Activated naive CD4-positive, alpha-beta T cell treated with anti-CD3 and anti-CD28 coated beads, Interleukin-2, amount 10 ng/mL, durations not matched to agents 7 days and 5 days (primary cell): ENCODE measurements at regions not wholly inside any gene's neighbourhood (a gene's known extent, or its start where the extent isn't known, plus 50 kb on each side); places are given as distances from the start of the nearest gene placed in this dataset.
"Not testable (repeated sequence)": the region's sequence is repeated elsewhere in the genome, so short reads cannot be mapped to it uniquely, and the experiment has no call there.

Experiments
- CTCF ChIA-PET: fragments of 350-600 bp; sonication (Branson Sonifier 250); formaldehyde crosslinking; loops from one replicate; lab custom pipeline; 2021; ENCODE audit warnings: antibody characterized with exemption; lab: Charles Lee
- DNase-seq: peaks from one replicate; pipeline ENCODE4 v3.0.0-alpha.2; 2020
- H3K27ac Mint-ChIP-seq: one replicate; pipeline ENCODE4 v1.8.0; 2021; ENCODE audit warnings: mild to moderate bottlenecking, moderate library complexity, mixed read lengths
- H3K27me3 Mint-ChIP-seq: one replicate; pipeline ENCODE4 v1.8.0; 2021; ENCODE audit warnings: mild to moderate bottlenecking, mixed read lengths
- H3K36me3 Mint-ChIP-seq: one replicate; pipeline ENCODE4 v1.8.0; 2021; ENCODE audit warnings: mixed read lengths
- H3K4me1 Mint-ChIP-seq: one replicate; pipeline ENCODE4 v1.8.0; 2021; ENCODE audit warnings: mixed read lengths
- H3K4me3 Mint-ChIP-seq: one replicate; pipeline ENCODE4 v1.8.0; 2021; ENCODE audit warnings: mild to moderate bottlenecking, moderate library complexity, mixed read lengths
- H3K9me3 Mint-ChIP-seq: one replicate; pipeline ENCODE4 v1.8.0; 2021; ENCODE audit warnings: mixed read lengths

- Mint-ChIP-seq H3K4me1 (no peaks in the 10 kb centered on the region), H3K27ac (no peak overlapping the region), H3K27me3 (no peaks in the 10 kb centered on the region), H3K36me3 (no peaks in the 10 kb centered on the region), H3K9me3 (no peaks in the 10 kb centered on the region), H3K4me3 (no peak overlapping the region)
- DNase-seq, result no peak
- CTCF ChIA-PET, result no interaction called here
These were observed 641.1 kb downstream of the TMEM182 start for GRCh38 chr2:103402944-103403343.

- H3K36me3 Mint-ChIP-seq, H3K4me3 Mint-ChIP-seq: not testable (repeated sequence)
These were observed 641.6 kb downstream of the TMEM182 start for GRCh38 chr2:103403388-103403787.

GRCh38 chr2:103410221-103410620 lies 648.4 kb downstream of the TMEM182 start:
- Mint-ChIP-seq H3K9me3 (peaks cover 2% of the 10 kb centered on the region), H3K36me3 (no peaks in the 10 kb centered on the region), H3K4me3 (no peak overlapping the region), H3K27me3 (no peaks in the 10 kb centered on the region), H3K27ac (no peak overlapping the region), H3K4me1 (no peaks in the 10 kb centered on the region)
- DNase-seq, result no peak
- CTCF ChIA-PET, result no interaction called here

More at GRCh38 chr2:103403388-103403787, 641.6 kb downstream of the TMEM182 start:
- H3K27me3 Mint-ChIP-seq, H3K4me1 Mint-ChIP-seq, H3K9me3 Mint-ChIP-seq, CTCF ChIA-PET, DNase-seq, H3K27ac Mint-ChIP-seq: not testable (repeated sequence)

- CTCF ChIA-PET, result interaction anchor here (0.6 kb wide), 1 partner anchor 1428 kb away, joined by 3 read pairs; no protein-coding TSS in a partner anchor
- Mint-ChIP-seq H3K9me3 (peaks cover 16% of the 10 kb centered on the region), H3K27ac (no peak overlapping the region), H3K36me3 (no peaks in the 10 kb centered on the region), H3K4me1 (no peaks in the 10 kb centered on the region), H3K27me3 (no peaks in the 10 kb centered on the region), H3K4me3 (no peak overlapping the region)
- DNase-seq, result no peak
These were observed 657.7 kb downstream of the TMEM182 start for GRCh38 chr2:103419506-103419905.

GRCh38 chr2:103423100-103423499 lies 661.3 kb downstream of the TMEM182 start:
- H3K9me3 Mint-ChIP-seq, result peaks cover under 1% of the 10 kb centered on the region
- no peak overlapping the region for H3K4me3 Mint-ChIP-seq
- CTCF ChIA-PET, result no interaction called here
- H3K27me3 Mint-ChIP-seq, result no peaks in the 10 kb centered on the region
- no peaks in the 10 kb centered on the region for H3K36me3 Mint-ChIP-seq
- H3K4me1 Mint-ChIP-seq, result no peaks in the 10 kb centered on the region
- DNase-seq, result no peak
- H3K27ac Mint-ChIP-seq, result no peak overlapping the region

GRCh38 chr2:103427567-103427966 lies 665.7 kb downstream of the TMEM182 start:
- no peaks in the 10 kb centered on the region for H3K27me3 Mint-ChIP-seq
- CTCF ChIA-PET, result no interaction called here

GRCh38 chr2:103430191-103430590 lies 668.4 kb downstream of the TMEM182 start:
- DNase-seq, result no peak
- Mint-ChIP-seq H3K36me3 (no peaks in the 10 kb centered on the region), H3K27me3 (no peaks in the 10 kb centered on the region), H3K27ac (no peak overlapping the region), H3K9me3 (peaks cover 4% of the 10 kb centered on the region), H3K4me3 (no peak overlapping the region), H3K4me1 (no peaks in the 10 kb centered on the region)
- CTCF ChIA-PET, result no interaction called here

More at GRCh38 chr2:103427567-103427966, 665.7 kb downstream of the TMEM182 start:
- H3K36me3 Mint-ChIP-seq, result no peaks in the 10 kb centered on the region
- no peaks in the 10 kb centered on the region for H3K9me3 Mint-ChIP-seq
- H3K4me1 Mint-ChIP-seq, result no peaks in the 10 kb centered on the region
- no peak overlapping the region for H3K4me3 Mint-ChIP-seq
- H3K27ac Mint-ChIP-seq, result no peak overlapping the region
- DNase-seq, result no peak

GRCh38 chr2:103435010-103435409 lies 673.2 kb downstream of the TMEM182 start:
- DNase-seq, result no peak
- Mint-ChIP-seq H3K27me3 (no peaks in the 10 kb centered on the region), H3K4me1 (no peaks in the 10 kb centered on the region), H3K4me3 (no peak overlapping the region), H3K36me3 (no peaks in the 10 kb centered on the region), H3K9me3 (peaks cover 4% of the 10 kb centered on the region), H3K27ac (no peak overlapping the region)
- CTCF ChIA-PET, result no interaction called here

GRCh38 chr2:103437161-103437560 lies 675.3 kb downstream of the TMEM182 start:
- CTCF ChIA-PET, result no interaction called here
- no peaks in the 10 kb centered on the region for H3K4me1 Mint-ChIP-seq
- peaks cover 4% of the 10 kb centered on the region for H3K9me3 Mint-ChIP-seq
- no peaks in the 10 kb centered on the region for H3K27me3 Mint-ChIP-seq
- no peak for DNase-seq
- no peaks in the 10 kb centered on the region for H3K36me3 Mint-ChIP-seq
- H3K4me3 Mint-ChIP-seq, result no peak overlapping the region
- H3K27ac Mint-ChIP-seq, result no peak overlapping the region

GRCh38 chr2:103445347-103445746 lies 683.5 kb downstream of the TMEM182 start:
- Mint-ChIP-seq H3K4me1 (no peaks in the 10 kb centered on the region), H3K27ac (no peak overlapping the region), H3K4me3 (no peak overlapping the region), H3K27me3 (no peaks in the 10 kb centered on the region), H3K9me3 (peaks cover 3% of the 10 kb centered on the region), H3K36me3 (no peaks in the 10 kb centered on the region)
- CTCF ChIA-PET, result no interaction called here
- DNase-seq, result no peak

GRCh38 chr2:103448495-103448894 lies 686.7 kb downstream of the TMEM182 start:
- DNase-seq, result no peak
- Mint-ChIP-seq H3K4me3 (no peak overlapping the region), H3K36me3 (no peaks in the 10 kb centered on the region), H3K4me1 (no peaks in the 10 kb centered on the region), H3K9me3 (peaks cover 3% of the 10 kb centered on the region), H3K27me3 (no peaks in the 10 kb centered on the region), H3K27ac (no peak overlapping the region)
- CTCF ChIA-PET, result no interaction called here

- H3K27ac Mint-ChIP-seq, result no peak overlapping the region
- CTCF ChIA-PET, result no interaction called here
- no peaks in the 10 kb centered on the region for H3K36me3 Mint-ChIP-seq
- no peak for DNase-seq
- H3K9me3 Mint-ChIP-seq, result peaks cover 5% of the 10 kb centered on the region
- no peaks in the 10 kb centered on the region for H3K27me3 Mint-ChIP-seq
- H3K4me1 Mint-ChIP-seq, result no peaks in the 10 kb centered on the region
- H3K4me3 Mint-ChIP-seq, result no peak overlapping the region
These were observed 689.5 kb downstream of the TMEM182 start for GRCh38 chr2:103451283-103451682.

GRCh38 chr2:103459283-103459682 lies 697.5 kb downstream of the TMEM182 start:
- H3K4me1 Mint-ChIP-seq, result no peaks in the 10 kb centered on the region

GRCh38 chr2:103462101-103462500 lies 700.3 kb downstream of the TMEM182 start:
- Mint-ChIP-seq H3K27ac (no peak overlapping the region), H3K4me3 (no peak overlapping the region), H3K36me3 (no peaks in the 10 kb centered on the region), H3K9me3 (peaks cover 20% of the 10 kb centered on the region), H3K27me3 (no peaks in the 10 kb centered on the region), H3K4me1 (no peaks in the 10 kb centered on the region)
- CTCF ChIA-PET, result no interaction called here
- DNase-seq, result no peak

More at GRCh38 chr2:103459283-103459682, 697.5 kb downstream of the TMEM182 start:
- no peak overlapping the region for H3K27ac Mint-ChIP-seq
- CTCF ChIA-PET, result no interaction called here
- no peak overlapping the region for H3K4me3 Mint-ChIP-seq
- peaks cover 10% of the 10 kb centered on the region for H3K9me3 Mint-ChIP-seq
- no peak for DNase-seq
- H3K27me3 Mint-ChIP-seq, result no peaks in the 10 kb centered on the region
- H3K36me3 Mint-ChIP-seq, result no peaks in the 10 kb centered on the region

GRCh38 chr2:103462712-103463111 lies 700.9 kb downstream of the TMEM182 start:
- Mint-ChIP-seq H3K36me3 (no peaks in the 10 kb centered on the region), H3K27ac (no peak overlapping the region), H3K4me1 (no peaks in the 10 kb centered on the region), H3K27me3 (no peaks in the 10 kb centered on the region), H3K9me3 (peaks cover 20% of the 10 kb centered on the region), H3K4me3 (no peak overlapping the region)
- DNase-seq, result no peak
- CTCF ChIA-PET, result no interaction called here

GRCh38 chr2:103464831-103465230 lies 703.0 kb downstream of the TMEM182 start:
- Mint-ChIP-seq H3K36me3 (no peaks in the 10 kb centered on the region), H3K27ac (no peak overlapping the region), H3K4me1 (no peaks in the 10 kb centered on the region), H3K4me3 (no peak overlapping the region), H3K27me3 (no peaks in the 10 kb centered on the region), H3K9me3 (peaks cover 23% of the 10 kb centered on the region)
- CTCF ChIA-PET, result no interaction called here
- DNase-seq, result no peak
